Psoas muscle (tissue), 7 donors: ENCODE measurements at regions not wholly inside any gene's neighbourhood (a gene's known extent, or its start where the extent isn't known, plus 50 kb on each side); places are given as distances from the start of the nearest gene placed in this dataset.

ENCODE experiments used
- ATAC-seq, 4 donors: fragments of 200-7000 bp; cut with Tn5 transposase; one replicate each; pipeline ENCODE4 v1.9.1; 2020; ENCODE audit warnings: moderate library complexity in 3 of 4, mild to moderate bottlenecking in 2 of 4
- DNase-seq, 2 donors: peaks; one replicate each; pipeline ENCODE4 v3.0.0-alpha.2; 2020
- H3K27ac ChIP-seq: fragments of 200-600 bp; one replicate; pipeline ENCODE4 v1.8.0; 2022
- H3K27me3 ChIP-seq, 3 donors: fragments of 200-600 bp in 1 of 3; one replicate each; pipeline versions ENCODE4 v1.6.1 to v1.8.0; 2013 to 2022; ENCODE audit warnings: low read length in 2 of 3, mild to moderate bottlenecking in 2 of 3, moderate library complexity in 1 of 3; ENCODE audit not compliant: insufficient read depth in 3 of 3
- H3K36me3 ChIP-seq, 2 donors: fragments of 200-600 bp in 1 of 2; one replicate each; pipeline versions ENCODE4 v1.6.1 to v1.8.0; 2013 to 2022; ENCODE audit warnings: low read depth in 1 of 2, mild to moderate bottlenecking in 1 of 2, moderate library complexity in 1 of 2; ENCODE audit not compliant: insufficient read depth in 1 of 2
- H3K4me1 ChIP-seq: fragments of 200-600 bp; one replicate; pipeline ENCODE4 v1.8.0; 2022
- H3K4me3 ChIP-seq: fragments of 200-600 bp; one replicate; pipeline ENCODE4 v1.8.0; 2022; ENCODE audit warnings: mild to moderate bottlenecking
- H3K9me3 ChIP-seq: fragments of 200-600 bp; one replicate; pipeline ENCODE4 v1.8.0; 2022
- CTCF ChIP-seq: fragments of 200-600 bp; IDR thresholded peaks from one replicate; pipeline ENCODE4 v1.8.0; 2022; ENCODE audit warnings: antibody characterized with exemption
- WGBS, 3 donors: extraction: QIAGEN DNeasy Blood & Tissue Kit; methylation state at CpG; one replicate each; pipeline versions ENCODE4 v1.1.6 to v1.1.7; 2013; 5-methylcytosine and 5-hydroxymethylcytosine counted together
- intact Hi-C, 2 donors: fragments of 100-400 bp; cut with DNase I; formaldehyde crosslinking; loops; one replicate each; pipeline versions ENCODE4 v1.11.0 to v1.14.2; 2022
- donor health status: healthy with polysubstance abuse.
- donor health status: DM: no; HTN: no; CAD: no; lungs with moderate emphysema.
- donor health status: Bipolar disorder and iron deficiency.
- donor health status: healthy.
- donor health status: DM: yes; HTN: yes; CAD: no.
- donor health status: DM: no; HTN: no; CAD: no.
- donor health status: DM: yes; HTN: yes; CAD: no.

GRCh38 chr6:139832493-139833305 lies 458.3 kb upstream of the CITED2 start:
- intact Hi-C loops, result no loop called here
- Histone ChIP-seq H3K9me3 (no peaks in the 10 kb centered on the region), H3K36me3 (no peaks in the 10 kb centered on the region), H3K27ac (no peak overlapping the region), H3K4me3 (no peak overlapping the region), H3K27me3 (no peaks in the 10 kb centered on the region), H3K4me1 (peaks cover 5% of the 10 kb centered on the region)
- WGBS, 3 donors, result 78 to 86% (median 78%) methylated on average over 15 of the region's 15 CpGs
- no peak for TF ChIP-seq CTCF
- peak; percentile 25 to 79 (median 72) for ATAC-seq
- DNase-seq, result no peak

GRCh38 chr6:139829576-139829975 lies 455.1 kb upstream of the CITED2 start:
- H3K4me3 ChIP-seq, result no peak overlapping the region
- no peak for ATAC-seq
- no peaks in the 10 kb centered on the region for H3K36me3 ChIP-seq
- intact Hi-C loops, result no loop called here
- peaks cover 5% of the 10 kb centered on the region for H3K4me1 ChIP-seq
- H3K27me3 ChIP-seq, result no peaks in the 10 kb centered on the region
- no peak overlapping the region for H3K27ac ChIP-seq
- 28 to 51% (median 38%) methylated on average over 4 of the region's 4 CpGs for WGBS, 3 donors
- no peaks in the 10 kb centered on the region for H3K9me3 ChIP-seq
- TF ChIP-seq CTCF, result no peak
- DNase-seq, result no peak

- WGBS, 3 donors, result 30 to 43% (median 37%) methylated on average over 10 of the region's 10 CpGs
These were observed 454.5 kb upstream of the CITED2 start for GRCh38 chr6:139828751-139829519.

GRCh38 chr6:139825935-139826374 lies 451.5 kb upstream of the CITED2 start:
- no peak for ATAC-seq
- intact Hi-C loops, result no loop called here
- no peak for TF ChIP-seq CTCF
- Histone ChIP-seq H3K36me3 (no peaks in the 10 kb centered on the region), H3K27me3 (no peaks in the 10 kb centered on the region), H3K4me3 (no peak overlapping the region), H3K4me1 (peaks cover 5% of the 10 kb centered on the region), H3K9me3 (no peaks in the 10 kb centered on the region), H3K27ac (no peak overlapping the region)
- WGBS, 3 donors, result 91 to 93% (median 91%) methylated on average over 5 of the region's 5 CpGs
- no peak for DNase-seq

More at GRCh38 chr6:139828751-139829519, 454.5 kb upstream of the CITED2 start:
- Histone ChIP-seq H3K27me3 (no peaks in the 10 kb centered on the region), H3K4me1 (peaks cover 5% of the 10 kb centered on the region), H3K27ac (no peak overlapping the region), H3K9me3 (no peaks in the 10 kb centered on the region), H3K4me3 (peak overlapping the region; percentile 19), H3K36me3 (no peaks in the 10 kb centered on the region)
- ATAC-seq, result no peak
- no peak for DNase-seq
- intact Hi-C loops, result no loop called here
- TF ChIP-seq CTCF, result no peak
